Vagina (tissue), 2 donors: ENCODE measurements at regions not wholly inside any gene's neighbourhood (a gene's known extent, or its start where the extent isn't known, plus 50 kb on each side); places are given as distances from the start of the nearest gene placed in this dataset.

Experiments
- POLR2A ChIP-seq, 2 donors: fragments of 450-650 bp; IDR thresholded peaks; one replicate each; pipeline ENCODE4 v1.6.1; 2017; ENCODE audit warnings: antibody characterized with exemption in 2 of 2, mild to moderate bottlenecking in 2 of 2, moderate library complexity in 2 of 2
- POLR2AphosphoS5 ChIP-seq, 2 donors: sonication (generic); formaldehyde crosslinking; IDR thresholded peaks; one replicate each; pipeline ENCODE4 v1.9.0; 2017; ENCODE audit warnings: antibody characterized with exemption in 2 of 2, mild to moderate bottlenecking in 2 of 2, low read depth in 1 of 2; ENCODE audit not compliant: insufficient read depth in 1 of 2
- TF ChIP-seq, protein P1 (sequence below), 3 experiments: fragments of 450-650 bp in 2 of 3; fragments of 200-600 bp in 1 of 3; sonication (generic) in 1 of 3; IDR thresholded peaks; one replicate each; pipeline ENCODE4 v1.5.1; 2017 to 2019; ENCODE audit warnings: antibody characterized with exemption in 3 of 3, mild to moderate bottlenecking in 2 of 3, moderate library complexity in 2 of 3

DNA sequence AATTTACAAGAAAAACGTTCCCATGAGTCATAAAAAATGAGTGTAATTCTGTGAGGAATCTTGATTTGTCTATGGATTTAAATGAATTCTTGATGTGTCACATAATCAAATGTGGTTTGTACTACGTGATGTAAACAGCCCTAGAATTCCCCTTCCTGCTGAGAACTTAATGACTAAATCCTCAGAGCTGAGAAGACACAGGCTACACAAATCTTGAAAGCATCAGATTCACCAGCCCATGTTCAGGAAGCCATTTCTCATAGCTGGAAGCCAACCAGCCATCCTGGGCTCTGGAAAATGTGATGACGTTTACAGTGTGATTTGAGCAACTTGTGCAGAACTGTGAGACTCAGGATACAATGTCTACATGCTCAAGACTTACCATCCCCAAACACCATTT lies 193.7 kb upstream of the MME start:
- TF ChIP-seq, protein P1, sequence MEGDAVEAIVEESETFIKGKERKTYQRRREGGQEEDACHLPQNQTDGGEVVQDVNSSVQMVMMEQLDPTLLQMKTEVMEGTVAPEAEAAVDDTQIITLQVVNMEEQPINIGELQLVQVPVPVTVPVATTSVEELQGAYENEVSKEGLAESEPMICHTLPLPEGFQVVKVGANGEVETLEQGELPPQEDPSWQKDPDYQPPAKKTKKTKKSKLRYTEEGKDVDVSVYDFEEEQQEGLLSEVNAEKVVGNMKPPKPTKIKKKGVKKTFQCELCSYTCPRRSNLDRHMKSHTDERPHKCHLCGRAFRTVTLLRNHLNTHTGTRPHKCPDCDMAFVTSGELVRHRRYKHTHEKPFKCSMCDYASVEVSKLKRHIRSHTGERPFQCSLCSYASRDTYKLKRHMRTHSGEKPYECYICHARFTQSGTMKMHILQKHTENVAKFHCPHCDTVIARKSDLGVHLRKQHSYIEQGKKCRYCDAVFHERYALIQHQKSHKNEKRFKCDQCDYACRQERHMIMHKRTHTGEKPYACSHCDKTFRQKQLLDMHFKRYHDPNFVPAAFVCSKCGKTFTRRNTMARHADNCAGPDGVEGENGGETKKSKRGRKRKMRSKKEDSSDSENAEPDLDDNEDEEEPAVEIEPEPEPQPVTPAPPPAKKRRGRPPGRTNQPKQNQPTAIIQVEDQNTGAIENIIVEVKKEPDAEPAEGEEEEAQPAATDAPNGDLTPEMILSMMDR (IDR thresholded peaks at IDR 0.05) = no peak
- TF ChIP-seq POLR2A (IDR thresholded peaks at IDR 0.05) (no peak), POLR2AphosphoS5 (IDR thresholded peaks at IDR 0.05; ENCODE audit: insufficient read depth in 1 of 2, low read depth in 1 of 2) (no peak)
